WTC11 (cell line): ENCODE measurements at regions not wholly inside any gene's neighbourhood (a gene's known extent, or its start where the extent isn't known, plus 50 kb on each side); places are given as distances from the start of the nearest gene placed in this dataset.

Experiments used
- ATAC-seq: fragments of 200-7000 bp; cut with Tn5 transposase; 2 replicates; pipeline ENCODE4 v1.10.0; 2021; ENCODE audit warnings: mild to moderate bottlenecking, moderate library complexity
- CTCF ChIA-PET: fragments of 300-600 bp; sonication (Branson Sonifier 250); formaldehyde crosslinking; loops from one replicate; lab custom pipeline; 2021; ENCODE audit warnings: antibody characterized with exemption; lab: Charles Lee
- POLR2A ChIA-PET: fragments of 350-600 bp; sonication (Branson Sonifier 250); formaldehyde crosslinking; loops from one replicate; lab custom pipeline; 2021; ENCODE audit warnings: antibody characterized with exemption; lab: Charles Lee
- DNase-seq: peaks from one replicate; pipeline ENCODE4 v3.0.0; 2021; ENCODE audit warnings: low spot score
- H3K27ac Mint-ChIP-seq: 2 replicates; pipeline ENCODE4 v1.8.0; 2021; ENCODE audit warnings: mixed read lengths
- H3K27me3 Mint-ChIP-seq: 2 replicates; pipeline ENCODE4 v1.8.0; 2021; ENCODE audit warnings: low read depth, mild to moderate bottlenecking, moderate library complexity, mixed read lengths
- H3K36me3 Mint-ChIP-seq: 2 replicates; pipeline ENCODE4 v1.8.0; 2021; ENCODE audit warnings: mixed read lengths
- H3K4me1 Mint-ChIP-seq: 2 replicates; pipeline ENCODE4 v1.8.0; 2022; ENCODE audit warnings: mixed read lengths
- H3K4me3 Mint-ChIP-seq: 2 replicates; pipeline ENCODE4 v1.8.0; 2021; ENCODE audit warnings: mild to moderate bottlenecking, moderate library complexity, mixed read lengths
- H3K9me3 Mint-ChIP-seq: 2 replicates; pipeline ENCODE4 v1.8.0; 2021; ENCODE audit warnings: mixed read lengths
- FOXP1 ChIP-seq: sonication (generic); formaldehyde crosslinking; IDR thresholded peaks from 2 replicates; pipeline ENCODE4 v1.8.0; 2022; ENCODE audit warnings: missing genetic modification reagents, mild to moderate bottlenecking, moderate library complexity, borderline replicate concordance
- GRHL2 ChIP-seq: fragments of 250-450 bp; sonication (Bioruptor Pico); IDR thresholded peaks from 2 replicates; pipeline ENCODE4 v1.8.0; 2022; ENCODE audit warnings: mild to moderate bottlenecking, moderate library complexity; ENCODE audit not compliant: insufficient replicate concordance, severe bottlenecking
- GTF2I ChIP-seq: fragments of 250-450 bp; sonication (Bioruptor Pico); conservative IDR thresholded peaks from 2 replicates; pipeline ENCODE4 v1.4.0; 2021; ENCODE audit warnings: mild to moderate bottlenecking
- JUN ChIP-seq: sonication (generic); formaldehyde crosslinking; IDR thresholded peaks from 2 replicates; pipeline ENCODE4 v1.8.0; 2023; ENCODE audit warnings: mild to moderate bottlenecking, missing genetic modification reagents
- PRRX2 ChIP-seq: fragments of 250-450 bp; sonication (Bioruptor Pico); IDR thresholded peaks from 2 replicates; pipeline ENCODE4 v1.8.0; 2021; ENCODE audit warnings: mild to moderate bottlenecking
- ZNF121 ChIP-seq: sonication (generic); formaldehyde crosslinking; IDR thresholded peaks from 2 replicates; pipeline ENCODE4 v1.8.0; 2023; ENCODE audit warnings: missing genetic modification reagents
- TF ChIP-seq, protein P1 (sequence below): sonication (generic); formaldehyde crosslinking; IDR thresholded peaks from 2 replicates; pipeline ENCODE4 v1.8.0; 2022; ENCODE audit warnings: mild to moderate bottlenecking, missing genetic modification reagents
- TF ChIP-seq, protein P2 (sequence below): sonication (generic); formaldehyde crosslinking; IDR thresholded peaks from 2 replicates; pipeline ENCODE4 v1.8.1; 2023; ENCODE audit warnings: mild to moderate bottlenecking, missing genetic modification reagents, moderate library complexity
- TF ChIP-seq, protein P3 (sequence below): sonication (generic); formaldehyde crosslinking; IDR thresholded peaks from 2 replicates; pipeline ENCODE4 v1.8.1; 2022; ENCODE audit warnings: low read depth, mild to moderate bottlenecking, moderate library complexity, missing genetic modification reagents, borderline replicate concordance
- TF ChIP-seq, protein P4 (sequence below): sonication (generic); formaldehyde crosslinking; IDR thresholded peaks from 2 replicates; pipeline ENCODE4 v1.8.0; 2023; ENCODE audit warnings: missing genetic modification reagents, mild to moderate bottlenecking, borderline replicate concordance
- TF ChIP-seq, protein P5 (sequence below): sonication (generic); formaldehyde crosslinking; IDR thresholded peaks from 2 replicates; pipeline ENCODE4 v1.8.1; 2023; ENCODE audit warnings: mild to moderate bottlenecking, missing genetic modification reagents, moderate library complexity
- TF ChIP-seq, protein P6 (sequence below): sonication (generic); formaldehyde crosslinking; IDR thresholded peaks from 2 replicates; pipeline ENCODE4 v1.8.1; 2022; ENCODE audit warnings: mild to moderate bottlenecking, missing genetic modification reagents, moderate library complexity, borderline replicate concordance
- TF ChIP-seq, protein P7 (sequence below): fragments of 250-450 bp; sonication (Bioruptor Pico); IDR thresholded peaks from 2 replicates; pipeline ENCODE4 v1.9.0; 2021; ENCODE audit warnings: mild to moderate bottlenecking
- TF ChIP-seq, protein P8 (sequence below): fragments of 250-450 bp; sonication (Bioruptor Pico); IDR thresholded peaks from 2 replicates; pipeline ENCODE4 v1.8.0; 2021; ENCODE audit warnings: mild to moderate bottlenecking

DNA sequence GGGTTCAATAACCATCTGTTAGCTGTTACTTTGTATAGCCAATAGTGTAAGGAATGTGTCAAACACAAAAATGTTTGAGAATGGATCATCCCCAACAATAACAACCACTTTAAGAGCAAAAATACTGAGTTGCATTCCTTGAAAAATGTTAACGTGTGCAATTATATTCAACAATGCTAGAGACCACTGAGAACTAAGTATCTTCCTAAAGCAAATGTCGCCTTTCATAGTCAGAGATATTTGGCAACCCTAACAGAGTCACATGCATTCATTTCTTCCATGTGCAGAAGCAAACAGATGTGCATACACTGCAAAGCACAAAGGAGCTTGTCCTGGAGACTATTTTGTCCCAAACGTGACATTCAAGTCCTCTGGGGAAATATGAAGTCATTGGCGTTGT, 448.6 kb downstream of the GJA1 start (continued):
- TF ChIP-seq GRHL2 (no peak), GTF2I (CRISPR knock-in tag) (no peak), FOXP1 (CRISPR knock-in tag) (no peak)
- TF ChIP-seq, all 79 proteins: peak for 0

DNA sequence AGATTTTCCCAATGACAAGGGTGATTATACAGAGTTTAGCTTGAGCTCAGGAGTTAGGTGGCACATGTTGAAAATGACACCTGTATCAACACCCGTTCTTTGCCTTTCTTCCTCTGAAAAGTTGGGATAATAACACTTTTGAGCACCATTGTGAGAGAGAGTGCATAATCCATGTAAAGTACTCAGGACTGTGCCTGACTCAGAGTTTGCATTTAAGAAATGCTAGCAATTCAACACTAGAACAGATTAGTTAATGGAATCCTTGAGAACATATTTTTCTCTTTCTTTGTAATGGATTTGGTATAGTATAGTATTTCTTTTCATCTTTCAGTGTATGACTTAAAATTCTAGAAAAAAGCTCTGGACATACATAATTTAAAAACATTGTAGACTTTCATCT, 449.2 kb downstream of the GJA1 start:
- Mint-ChIP-seq H3K4me1 (peaks cover 26% of the 10 kb centered on the region), H3K36me3 (peaks cover 3% of the 10 kb centered on the region; the same call in 1 of the 2 replicates), H3K9me3 (0 out of 2 replicates have a peak, but pooled peaks cover 4% of the 10 kb centered on the region), H3K4me3 (no peak overlapping the region), H3K27me3 (no peaks in the 10 kb centered on the region)
- no peak for DNase-seq
- POLR2A ChIA-PET = no interaction called here
- TF ChIP-seq, protein P1, sequence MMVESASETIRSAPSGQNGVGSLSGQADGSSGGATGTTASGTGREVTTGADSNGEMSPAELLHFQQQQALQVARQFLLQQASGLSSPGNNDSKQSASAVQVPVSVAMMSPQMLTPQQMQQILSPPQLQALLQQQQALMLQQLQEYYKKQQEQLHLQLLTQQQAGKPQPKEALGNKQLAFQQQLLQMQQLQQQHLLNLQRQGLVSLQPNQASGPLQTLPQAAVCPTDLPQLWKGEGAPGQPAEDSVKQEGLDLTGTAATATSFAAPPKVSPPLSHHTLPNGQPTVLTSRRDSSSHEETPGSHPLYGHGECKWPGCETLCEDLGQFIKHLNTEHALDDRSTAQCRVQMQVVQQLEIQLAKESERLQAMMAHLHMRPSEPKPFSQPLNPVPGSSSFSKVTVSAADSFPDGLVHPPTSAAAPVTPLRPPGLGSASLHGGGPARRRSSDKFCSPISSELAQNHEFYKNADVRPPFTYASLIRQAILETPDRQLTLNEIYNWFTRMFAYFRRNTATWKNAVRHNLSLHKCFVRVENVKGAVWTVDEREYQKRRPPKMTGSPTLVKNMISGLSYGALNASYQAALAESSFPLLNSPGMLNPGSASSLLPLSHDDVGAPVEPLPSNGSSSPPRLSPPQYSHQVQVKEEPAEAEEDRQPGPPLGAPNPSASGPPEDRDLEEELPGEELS (CRISPR knock-in tag) = no peak
- TF ChIP-seq, protein P2, sequence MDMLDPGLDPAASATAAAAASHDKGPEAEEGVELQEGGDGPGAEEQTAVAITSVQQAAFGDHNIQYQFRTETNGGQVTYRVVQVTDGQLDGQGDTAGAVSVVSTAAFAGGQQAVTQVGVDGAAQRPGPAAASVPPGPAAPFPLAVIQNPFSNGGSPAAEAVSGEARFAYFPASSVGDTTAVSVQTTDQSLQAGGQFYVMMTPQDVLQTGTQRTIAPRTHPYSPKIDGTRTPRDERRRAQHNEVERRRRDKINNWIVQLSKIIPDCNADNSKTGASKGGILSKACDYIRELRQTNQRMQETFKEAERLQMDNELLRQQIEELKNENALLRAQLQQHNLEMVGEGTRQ (CRISPR knock-in tag) = no peak
- TF ChIP-seq, all 79 proteins: peak for 0
- ATAC-seq = no peak
- CTCF ChIA-PET = no interaction called here
- H3K27ac Mint-ChIP-seq = no peak overlapping the region

DNA sequence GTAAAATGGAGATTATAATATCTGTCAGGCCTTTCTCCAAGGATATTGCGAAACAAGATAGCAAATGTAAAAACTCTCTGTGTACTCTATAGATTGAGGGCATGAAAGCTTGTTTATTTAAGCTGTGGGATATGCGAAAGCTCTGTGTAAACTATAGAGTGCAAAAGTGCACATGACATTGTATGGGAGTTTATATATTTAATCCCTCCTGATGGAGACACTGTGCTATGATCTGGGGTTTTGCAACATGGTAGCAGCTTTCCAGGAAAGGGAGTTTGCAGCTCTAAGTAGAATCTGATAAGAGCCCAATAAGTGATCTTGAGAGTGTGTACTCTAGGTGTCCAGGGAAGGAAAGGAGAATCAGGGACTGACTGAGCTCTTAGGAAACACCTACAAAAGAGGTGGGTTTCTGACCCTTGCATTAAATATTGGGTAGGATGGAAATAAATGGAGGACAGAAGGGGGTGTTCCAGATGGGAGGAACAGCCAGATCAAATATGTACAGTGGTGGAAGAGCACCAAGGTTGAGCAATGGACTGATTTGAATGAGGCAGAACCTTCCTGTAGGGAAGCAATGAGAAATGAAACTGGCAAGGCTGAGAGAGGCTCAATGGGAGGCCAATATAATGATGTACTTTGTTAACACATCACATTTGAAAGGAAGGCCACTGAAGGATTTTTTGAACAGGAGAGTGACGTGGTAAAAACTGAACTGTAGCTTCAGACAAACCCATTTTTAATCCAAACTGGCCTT, 450.1 kb downstream of the GJA1 start:
- Mint-ChIP-seq H3K27ac (no peak overlapping the region), H3K9me3 (0 out of 2 replicates have a peak, but pooled peaks cover 4% of the 10 kb centered on the region), H3K27me3 (no peaks in the 10 kb centered on the region), H3K4me1 (peaks cover 35% of the 10 kb centered on the region), H3K4me3 (no peak overlapping the region), H3K36me3 (peaks cover 5% of the 10 kb centered on the region; the same call in 1 of the 2 replicates)
- POLR2A ChIA-PET = no interaction called here
- CTCF ChIA-PET = no interaction called here
- ATAC-seq (no peak), DNase-seq (no peak)
- no peak for TF ChIP-seq ZNF121 (CRISPR knock-in tag)
- TF ChIP-seq, protein P3, sequence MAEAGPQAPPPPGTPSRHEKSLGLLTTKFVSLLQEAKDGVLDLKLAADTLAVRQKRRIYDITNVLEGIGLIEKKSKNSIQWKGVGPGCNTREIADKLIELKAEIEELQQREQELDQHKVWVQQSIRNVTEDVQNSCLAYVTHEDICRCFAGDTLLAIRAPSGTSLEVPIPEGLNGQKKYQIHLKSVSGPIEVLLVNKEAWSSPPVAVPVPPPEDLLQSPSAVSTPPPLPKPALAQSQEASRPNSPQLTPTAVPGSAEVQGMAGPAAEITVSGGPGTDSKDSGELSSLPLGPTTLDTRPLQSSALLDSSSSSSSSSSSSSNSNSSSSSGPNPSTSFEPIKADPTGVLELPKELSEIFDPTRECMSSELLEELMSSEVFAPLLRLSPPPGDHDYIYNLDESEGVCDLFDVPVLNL (CRISPR knock-in tag) = no peak
- TF ChIP-seq PRRX2 (CRISPR knock-in tag) = no peak
- TF ChIP-seq, protein P4, sequence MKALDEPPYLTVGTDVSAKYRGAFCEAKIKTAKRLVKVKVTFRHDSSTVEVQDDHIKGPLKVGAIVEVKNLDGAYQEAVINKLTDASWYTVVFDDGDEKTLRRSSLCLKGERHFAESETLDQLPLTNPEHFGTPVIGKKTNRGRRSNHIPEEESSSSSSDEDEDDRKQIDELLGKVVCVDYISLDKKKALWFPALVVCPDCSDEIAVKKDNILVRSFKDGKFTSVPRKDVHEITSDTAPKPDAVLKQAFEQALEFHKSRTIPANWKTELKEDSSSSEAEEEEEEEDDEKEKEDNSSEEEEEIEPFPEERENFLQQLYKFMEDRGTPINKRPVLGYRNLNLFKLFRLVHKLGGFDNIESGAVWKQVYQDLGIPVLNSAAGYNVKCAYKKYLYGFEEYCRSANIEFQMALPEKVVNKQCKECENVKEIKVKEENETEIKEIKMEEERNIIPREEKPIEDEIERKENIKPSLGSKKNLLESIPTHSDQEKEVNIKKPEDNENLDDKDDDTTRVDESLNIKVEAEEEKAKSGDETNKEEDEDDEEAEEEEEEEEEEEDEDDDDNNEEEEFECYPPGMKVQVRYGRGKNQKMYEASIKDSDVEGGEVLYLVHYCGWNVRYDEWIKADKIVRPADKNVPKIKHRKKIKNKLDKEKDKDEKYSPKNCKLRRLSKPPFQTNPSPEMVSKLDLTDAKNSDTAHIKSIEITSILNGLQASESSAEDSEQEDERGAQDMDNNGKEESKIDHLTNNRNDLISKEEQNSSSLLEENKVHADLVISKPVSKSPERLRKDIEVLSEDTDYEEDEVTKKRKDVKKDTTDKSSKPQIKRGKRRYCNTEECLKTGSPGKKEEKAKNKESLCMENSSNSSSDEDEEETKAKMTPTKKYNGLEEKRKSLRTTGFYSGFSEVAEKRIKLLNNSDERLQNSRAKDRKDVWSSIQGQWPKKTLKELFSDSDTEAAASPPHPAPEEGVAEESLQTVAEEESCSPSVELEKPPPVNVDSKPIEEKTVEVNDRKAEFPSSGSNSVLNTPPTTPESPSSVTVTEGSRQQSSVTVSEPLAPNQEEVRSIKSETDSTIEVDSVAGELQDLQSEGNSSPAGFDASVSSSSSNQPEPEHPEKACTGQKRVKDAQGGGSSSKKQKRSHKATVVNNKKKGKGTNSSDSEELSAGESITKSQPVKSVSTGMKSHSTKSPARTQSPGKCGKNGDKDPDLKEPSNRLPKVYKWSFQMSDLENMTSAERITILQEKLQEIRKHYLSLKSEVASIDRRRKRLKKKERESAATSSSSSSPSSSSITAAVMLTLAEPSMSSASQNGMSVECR (CRISPR knock-in tag) = no peak
- TF ChIP-seq, protein P5, sequence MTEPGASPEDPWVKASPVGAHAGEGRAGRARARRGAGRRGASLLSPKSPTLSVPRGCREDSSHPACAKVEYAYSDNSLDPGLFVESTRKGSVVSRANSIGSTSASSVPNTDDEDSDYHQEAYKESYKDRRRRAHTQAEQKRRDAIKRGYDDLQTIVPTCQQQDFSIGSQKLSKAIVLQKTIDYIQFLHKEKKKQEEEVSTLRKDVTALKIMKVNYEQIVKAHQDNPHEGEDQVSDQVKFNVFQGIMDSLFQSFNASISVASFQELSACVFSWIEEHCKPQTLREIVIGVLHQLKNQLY (CRISPR knock-in tag) = no peak
- no peak for TF ChIP-seq JUN (CRISPR knock-in tag)
- TF ChIP-seq, protein P6, sequence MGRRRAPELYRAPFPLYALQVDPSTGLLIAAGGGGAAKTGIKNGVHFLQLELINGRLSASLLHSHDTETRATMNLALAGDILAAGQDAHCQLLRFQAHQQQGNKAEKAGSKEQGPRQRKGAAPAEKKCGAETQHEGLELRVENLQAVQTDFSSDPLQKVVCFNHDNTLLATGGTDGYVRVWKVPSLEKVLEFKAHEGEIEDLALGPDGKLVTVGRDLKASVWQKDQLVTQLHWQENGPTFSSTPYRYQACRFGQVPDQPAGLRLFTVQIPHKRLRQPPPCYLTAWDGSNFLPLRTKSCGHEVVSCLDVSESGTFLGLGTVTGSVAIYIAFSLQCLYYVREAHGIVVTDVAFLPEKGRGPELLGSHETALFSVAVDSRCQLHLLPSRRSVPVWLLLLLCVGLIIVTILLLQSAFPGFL (CRISPR knock-in tag) = no peak
- TF ChIP-seq, protein P7, sequence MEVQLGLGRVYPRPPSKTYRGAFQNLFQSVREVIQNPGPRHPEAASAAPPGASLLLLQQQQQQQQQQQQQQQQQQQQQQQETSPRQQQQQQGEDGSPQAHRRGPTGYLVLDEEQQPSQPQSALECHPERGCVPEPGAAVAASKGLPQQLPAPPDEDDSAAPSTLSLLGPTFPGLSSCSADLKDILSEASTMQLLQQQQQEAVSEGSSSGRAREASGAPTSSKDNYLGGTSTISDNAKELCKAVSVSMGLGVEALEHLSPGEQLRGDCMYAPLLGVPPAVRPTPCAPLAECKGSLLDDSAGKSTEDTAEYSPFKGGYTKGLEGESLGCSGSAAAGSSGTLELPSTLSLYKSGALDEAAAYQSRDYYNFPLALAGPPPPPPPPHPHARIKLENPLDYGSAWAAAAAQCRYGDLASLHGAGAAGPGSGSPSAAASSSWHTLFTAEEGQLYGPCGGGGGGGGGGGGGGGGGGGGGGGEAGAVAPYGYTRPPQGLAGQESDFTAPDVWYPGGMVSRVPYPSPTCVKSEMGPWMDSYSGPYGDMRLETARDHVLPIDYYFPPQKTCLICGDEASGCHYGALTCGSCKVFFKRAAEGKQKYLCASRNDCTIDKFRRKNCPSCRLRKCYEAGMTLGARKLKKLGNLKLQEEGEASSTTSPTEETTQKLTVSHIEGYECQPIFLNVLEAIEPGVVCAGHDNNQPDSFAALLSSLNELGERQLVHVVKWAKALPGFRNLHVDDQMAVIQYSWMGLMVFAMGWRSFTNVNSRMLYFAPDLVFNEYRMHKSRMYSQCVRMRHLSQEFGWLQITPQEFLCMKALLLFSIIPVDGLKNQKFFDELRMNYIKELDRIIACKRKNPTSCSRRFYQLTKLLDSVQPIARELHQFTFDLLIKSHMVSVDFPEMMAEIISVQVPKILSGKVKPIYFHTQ = no peak
- TF ChIP-seq, protein P8, sequence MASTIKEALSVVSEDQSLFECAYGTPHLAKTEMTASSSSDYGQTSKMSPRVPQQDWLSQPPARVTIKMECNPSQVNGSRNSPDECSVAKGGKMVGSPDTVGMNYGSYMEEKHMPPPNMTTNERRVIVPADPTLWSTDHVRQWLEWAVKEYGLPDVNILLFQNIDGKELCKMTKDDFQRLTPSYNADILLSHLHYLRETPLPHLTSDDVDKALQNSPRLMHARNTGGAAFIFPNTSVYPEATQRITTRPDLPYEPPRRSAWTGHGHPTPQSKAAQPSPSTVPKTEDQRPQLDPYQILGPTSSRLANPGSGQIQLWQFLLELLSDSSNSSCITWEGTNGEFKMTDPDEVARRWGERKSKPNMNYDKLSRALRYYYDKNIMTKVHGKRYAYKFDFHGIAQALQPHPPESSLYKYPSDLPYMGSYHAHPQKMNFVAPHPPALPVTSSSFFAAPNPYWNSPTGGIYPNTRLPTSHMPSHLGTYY (CRISPR knock-in tag) = no peak
